HG03135 (cell line): ENCODE measurements at regions not wholly inside any gene's neighbourhood (a gene's known extent, or its start where the extent isn't known, plus 50 kb on each side); places are given as distances from the start of the nearest gene placed in this dataset.
"Not testable (repeated sequence)": the region's sequence is repeated elsewhere in the genome, so short reads cannot be mapped to it uniquely, and the experiment has no call there.

Source experiments
- ATAC-seq: cut with Tn5 transposase; IDR thresholded peaks from one replicate; pipeline ENCODE4 v1.9.1; 2021; ENCODE audit warnings: mild to moderate bottlenecking, moderate library complexity; ENCODE audit not compliant: unreplicated experiment

DNA sequence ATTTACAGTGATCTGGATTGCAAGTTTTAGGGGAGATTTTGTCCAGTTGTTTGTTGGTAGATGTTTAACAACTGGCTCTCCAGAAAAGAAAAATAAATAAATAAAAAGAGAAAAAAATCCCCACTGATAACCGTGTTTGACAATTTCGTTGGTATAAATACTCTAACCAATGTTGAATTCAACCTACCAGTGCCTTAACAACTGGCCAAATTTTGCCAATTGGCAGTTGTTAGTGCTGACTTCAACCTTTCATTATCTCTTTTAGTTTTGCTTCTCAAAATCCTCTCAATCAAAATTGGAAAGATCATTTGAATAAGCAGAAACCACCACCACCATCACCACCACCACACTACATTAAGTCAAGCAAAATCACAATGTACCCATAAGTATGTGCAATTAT is 490.3 kb downstream of the PIK3C3 start:
- no peak for ATAC-seq

DNA sequence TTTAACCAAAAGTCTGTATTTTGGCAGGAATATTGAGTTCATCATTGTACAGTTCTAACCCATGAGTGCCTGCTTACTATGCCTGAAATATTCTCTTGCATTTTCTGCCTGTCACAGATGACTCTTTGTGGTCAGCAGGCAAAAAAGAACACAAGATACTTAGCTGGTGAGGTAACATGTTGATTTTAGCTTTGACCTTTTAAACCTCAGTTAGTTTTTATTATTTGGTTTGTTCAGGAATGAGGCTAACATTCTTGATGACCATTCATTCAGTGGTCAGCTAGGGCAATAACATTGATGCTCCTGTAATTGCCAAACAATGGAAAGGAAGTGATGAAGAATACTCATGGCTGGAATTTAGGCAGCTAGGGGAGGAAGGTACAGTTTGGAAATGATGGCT is 491.2 kb downstream of the PIK3C3 start:
- ATAC-seq: no peak

DNA sequence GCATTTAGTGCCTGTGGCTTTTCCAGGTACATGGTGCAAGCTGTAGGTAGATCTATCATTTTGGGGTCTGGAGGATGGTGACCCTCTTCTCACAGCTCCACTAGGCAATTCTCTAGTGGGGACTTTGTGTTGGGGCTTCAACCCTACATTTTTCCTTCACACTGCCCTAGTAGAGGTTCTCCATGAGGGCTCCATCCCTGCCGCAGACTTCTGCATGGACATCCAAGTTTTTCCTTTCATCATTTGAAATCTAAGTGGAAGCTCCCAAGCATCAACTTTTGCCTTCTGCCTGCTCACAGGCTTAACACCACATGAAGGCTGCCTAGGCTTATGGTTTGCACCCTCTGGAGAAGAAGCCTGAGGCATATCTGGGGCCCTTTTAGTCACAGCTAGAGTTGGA is 492.7 kb downstream of the PIK3C3 start:
- no peak for ATAC-seq

DNA sequence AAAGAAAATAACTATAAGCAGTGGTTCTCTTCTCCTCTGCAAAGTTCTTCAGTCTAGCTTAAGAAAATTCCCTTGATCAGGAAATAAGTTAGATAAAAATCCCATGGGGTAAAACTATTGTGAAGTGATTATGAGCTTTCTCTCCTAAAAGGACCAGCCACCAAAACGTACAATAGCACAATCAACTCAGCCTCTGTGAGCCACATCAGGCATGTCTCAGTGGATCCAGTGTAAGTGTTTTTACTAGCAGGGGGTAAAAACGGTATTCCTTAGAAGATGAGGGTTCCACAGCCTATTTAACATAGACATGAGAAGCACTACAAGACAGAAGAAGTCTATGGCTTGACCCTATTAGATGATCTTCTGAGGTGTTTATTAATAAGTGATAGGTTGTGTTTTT is 503.2 kb downstream of the PIK3C3 start:
- no peak for ATAC-seq

DNA sequence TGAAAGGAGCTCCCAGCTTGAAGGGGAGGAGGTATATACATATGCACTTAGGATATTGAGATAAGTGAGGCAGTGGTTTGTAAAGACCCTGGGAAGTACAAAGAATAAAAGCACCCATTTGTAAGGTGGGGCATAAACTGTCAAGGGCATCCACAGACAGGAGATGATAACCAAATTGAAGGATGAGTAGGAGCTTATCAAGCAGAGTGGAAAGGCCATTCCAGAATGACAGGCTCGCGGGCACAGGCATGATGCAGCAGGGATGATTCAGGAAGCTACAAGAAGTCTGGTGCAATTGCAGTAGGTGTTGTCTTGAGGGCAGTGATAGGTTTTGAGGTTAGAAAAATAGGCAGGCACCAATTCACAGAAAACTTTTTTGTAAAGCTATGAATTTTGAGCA is 504.8 kb downstream of the PIK3C3 start:
- no peak for ATAC-seq

DNA sequence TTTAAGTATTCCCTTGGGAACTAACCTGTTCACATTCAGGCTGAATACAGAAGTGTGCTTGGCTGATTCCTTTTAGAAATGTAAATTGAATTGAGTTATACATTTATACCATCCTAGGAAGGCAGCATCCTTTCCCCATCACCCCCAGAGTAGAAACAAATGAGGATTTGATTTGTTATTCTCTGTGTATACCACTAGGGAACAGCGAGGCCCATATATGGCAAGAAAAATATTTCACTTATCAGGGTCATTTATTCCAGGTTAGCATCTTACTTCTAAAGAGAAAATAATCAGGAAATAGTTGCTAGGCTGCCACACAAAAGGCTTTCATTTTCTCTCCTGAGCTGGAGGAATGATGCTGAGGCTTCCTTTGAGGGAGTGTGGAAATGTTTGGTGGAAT is 516.9 kb downstream of the PIK3C3 start:
- no peak for ATAC-seq

DNA sequence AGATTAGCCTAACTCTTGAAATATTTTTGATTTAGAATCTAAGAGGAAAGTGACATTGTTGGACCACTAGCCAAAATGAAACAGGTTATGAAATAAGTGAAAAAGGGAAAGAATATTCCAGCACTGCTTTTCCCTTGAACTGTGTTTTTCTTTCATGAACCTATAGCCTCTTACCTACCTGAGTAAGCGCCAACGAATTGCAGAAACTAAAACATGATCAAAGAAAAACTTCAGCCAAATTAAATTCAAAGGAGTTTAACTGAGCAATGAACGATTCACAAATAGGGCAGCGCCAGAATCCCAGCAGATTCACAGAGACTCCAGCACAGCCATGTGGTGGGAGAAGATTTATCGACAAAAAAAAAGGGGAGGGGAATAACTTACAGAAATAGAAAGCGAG is 518.6 kb downstream of the PIK3C3 start:
- no peak for ATAC-seq

DNA sequence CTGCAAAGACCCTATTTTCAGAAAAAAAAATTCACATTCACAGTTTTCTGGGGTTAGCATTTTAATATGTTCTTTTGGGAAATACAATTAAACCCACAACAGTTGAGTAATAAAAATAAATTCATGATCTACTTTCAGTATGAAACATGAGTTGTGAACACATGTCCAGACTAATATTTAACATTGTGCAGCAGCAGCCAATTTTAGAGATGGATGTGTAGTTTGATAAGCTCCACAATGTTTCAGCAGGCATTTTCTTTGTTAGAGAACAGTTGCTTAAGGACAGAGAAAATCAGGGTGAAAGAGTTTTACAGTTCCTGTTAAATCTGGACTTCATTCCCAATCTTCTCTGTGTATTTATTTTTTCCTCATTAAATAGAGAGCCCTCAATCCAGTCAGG is 519.5 kb downstream of the PIK3C3 start:
- ATAC-seq: no peak

DNA sequence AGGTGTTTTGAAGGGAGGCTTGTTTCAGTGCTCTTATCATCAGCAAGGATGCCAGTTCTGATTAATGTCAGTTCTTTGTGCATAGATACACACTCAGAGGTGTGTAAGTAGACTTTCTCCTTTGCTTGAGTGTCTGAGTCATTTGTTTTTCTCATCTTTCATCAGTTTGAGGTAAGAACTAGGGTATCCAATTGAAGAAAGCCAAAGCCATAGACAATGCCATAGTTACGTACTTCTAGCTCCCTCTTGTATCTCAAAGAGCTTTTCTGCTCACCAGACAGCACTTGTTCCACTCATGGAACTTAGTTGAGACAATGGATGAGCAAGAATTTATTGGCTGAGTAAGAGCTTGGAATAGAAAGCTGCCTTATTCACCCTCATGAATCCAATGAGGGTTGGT is 520.1 kb downstream of the PIK3C3 start:
- ATAC-seq: no peak

DNA sequence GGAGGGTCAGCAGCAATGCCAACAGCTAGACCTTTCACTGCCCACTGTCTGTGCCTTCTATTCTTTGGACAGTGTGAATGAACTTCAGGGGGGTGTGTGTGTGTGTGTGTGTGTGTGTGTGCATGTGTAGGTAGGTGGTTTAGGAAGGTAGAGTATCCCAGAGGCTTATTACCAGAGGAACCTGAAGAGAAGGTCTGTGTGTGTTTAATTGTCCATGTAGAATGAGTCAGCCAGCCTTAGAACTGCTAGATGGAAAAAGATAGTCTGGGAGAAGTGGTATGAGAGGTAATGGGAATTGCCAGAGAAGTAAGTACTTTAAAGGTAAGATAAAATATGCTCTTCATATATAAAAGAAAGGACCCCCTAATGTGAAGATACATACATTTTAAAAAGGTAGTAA is 522.2 kb downstream of the PIK3C3 start:
- no peak for ATAC-seq

DNA sequence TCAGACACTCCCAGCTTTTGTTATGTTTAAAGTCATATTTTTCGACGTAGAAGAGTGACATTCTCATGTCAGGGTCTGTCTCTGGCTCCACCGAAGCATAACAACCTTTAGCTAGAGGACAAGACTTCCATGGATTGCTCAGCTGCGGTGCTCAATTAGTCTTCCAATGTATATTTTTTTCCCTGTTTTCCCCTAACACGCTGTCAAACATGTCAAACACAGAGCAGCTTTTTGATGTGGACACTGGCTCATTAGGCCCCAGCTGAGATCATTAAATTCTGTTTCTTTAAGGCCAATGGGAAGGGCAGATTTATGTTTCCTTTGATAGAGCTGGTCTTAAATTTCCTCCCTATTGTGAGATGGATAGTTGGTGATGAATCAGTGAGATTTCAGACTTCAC is 525.4 kb downstream of the PIK3C3 start:
- no peak for ATAC-seq

DNA sequence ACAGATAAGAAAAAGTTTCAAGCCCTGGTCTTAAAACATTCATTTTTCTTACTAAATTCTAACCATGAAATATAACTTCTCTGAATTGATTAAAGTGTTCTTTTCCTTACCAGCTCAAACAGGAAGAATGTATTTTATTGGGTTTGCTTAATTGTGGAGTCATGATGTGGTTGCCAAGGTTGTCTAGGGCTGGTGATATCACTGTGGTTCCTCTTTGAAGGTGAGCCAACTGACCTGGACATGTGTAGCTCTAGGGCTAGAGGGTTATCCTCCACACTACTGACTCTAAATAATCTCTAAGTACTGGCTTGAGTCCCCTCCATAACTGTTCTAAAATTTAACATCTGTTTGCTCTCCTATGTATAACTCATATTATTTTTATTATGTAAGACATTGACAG is 529.6 kb downstream of the PIK3C3 start:
- no peak for ATAC-seq

DNA sequence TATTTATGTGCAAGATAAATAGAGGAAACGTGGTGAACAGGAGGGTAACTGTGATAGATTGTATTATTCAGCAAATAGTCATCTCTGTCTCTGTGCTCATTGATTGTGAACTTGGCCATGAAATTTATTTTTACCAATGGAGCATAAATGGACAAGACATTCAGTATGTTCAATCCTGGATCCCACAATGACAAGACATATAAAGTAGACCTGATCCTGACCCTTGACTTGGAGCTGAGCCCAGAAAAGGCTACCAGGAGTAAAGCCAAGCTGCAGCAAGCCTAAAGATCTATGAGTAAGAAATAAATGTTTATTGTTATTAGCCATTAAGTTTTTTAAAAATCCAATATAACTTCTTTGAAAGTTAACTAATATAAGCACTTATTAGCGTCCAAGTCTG is 531.2 kb downstream of the PIK3C3 start:
- no peak for ATAC-seq

DNA sequence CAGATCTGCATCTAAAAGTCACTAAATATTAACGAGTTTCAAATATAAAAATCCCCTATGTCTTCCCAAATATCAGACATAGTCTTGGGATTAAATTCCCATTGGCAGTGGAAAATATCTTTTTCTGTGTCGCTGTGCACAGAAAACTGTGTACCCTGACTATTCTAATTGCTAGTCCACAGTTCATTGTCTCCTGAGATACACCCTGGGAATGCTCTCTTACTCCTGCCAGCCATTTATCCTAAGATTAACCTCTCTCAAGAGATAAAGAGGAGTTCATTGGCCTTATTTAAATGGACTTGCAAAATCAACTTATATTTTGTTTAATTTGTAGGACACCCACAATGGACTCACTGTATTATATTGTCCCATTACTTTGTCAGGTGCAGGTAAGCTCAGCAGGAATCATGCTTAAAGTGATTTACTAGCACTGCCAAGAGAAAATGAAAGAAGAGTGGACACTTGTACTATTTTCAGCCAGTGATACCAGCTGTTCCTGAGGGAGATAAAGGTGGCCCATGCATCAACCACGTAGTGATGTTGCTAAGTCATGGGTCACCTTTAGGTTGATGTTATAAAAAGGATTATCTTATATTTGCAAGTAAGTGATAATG is 553.8 kb downstream of the PIK3C3 start:
- no peak for ATAC-seq

DNA sequence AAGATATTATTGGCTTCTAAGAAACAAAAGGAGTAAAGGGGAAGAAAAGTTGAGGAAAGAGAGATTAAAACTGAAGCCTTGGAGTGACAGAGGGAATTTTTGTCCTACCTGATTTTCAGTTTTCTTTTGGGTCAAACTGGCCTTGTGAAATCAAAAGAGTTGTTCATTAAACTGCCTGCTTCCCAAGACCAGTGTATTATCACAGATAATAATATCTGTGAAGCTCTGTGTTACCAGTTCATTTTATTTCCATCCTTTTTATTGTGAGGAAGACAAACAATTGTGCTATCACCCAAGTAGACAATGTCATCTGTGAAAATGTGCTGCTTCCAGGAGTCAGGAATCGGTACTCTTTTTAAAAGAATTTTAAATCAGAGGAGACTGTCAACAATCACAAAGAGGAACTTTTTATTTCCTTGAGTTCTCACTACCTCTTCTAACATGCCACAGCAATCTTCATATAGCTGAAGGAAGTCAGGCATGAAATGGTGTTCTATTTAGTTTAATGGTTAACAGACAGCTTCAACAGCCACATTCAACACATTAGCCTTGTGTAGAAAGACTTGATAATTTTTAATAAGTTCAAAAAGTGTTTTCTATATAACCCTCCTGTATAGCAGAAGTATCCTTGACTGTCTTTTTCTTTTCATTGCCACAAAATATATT is 554.8 kb downstream of the PIK3C3 start:
- peak; percentile 94 for ATAC-seq

DNA sequence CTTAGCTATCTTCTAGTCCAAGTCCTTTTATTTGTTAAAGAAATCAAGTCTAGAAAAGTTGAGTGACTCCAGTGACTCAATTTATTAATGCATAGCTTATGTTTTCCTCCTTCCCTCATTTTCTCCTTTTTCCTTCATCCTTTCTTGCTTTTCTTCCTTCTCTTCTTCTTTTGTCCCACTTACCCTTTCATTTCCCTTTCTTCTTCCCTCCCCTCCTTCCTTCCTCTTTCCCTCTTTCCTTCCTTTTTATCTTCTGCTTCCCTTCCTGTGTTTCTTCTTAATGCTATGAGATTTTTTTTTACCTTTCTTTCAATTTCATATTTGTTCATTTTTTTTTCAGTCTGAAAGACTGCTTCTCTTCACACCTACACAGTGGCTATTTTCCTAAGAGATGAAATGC is 555.5 kb downstream of the PIK3C3 start:
- no peak for ATAC-seq

DNA sequence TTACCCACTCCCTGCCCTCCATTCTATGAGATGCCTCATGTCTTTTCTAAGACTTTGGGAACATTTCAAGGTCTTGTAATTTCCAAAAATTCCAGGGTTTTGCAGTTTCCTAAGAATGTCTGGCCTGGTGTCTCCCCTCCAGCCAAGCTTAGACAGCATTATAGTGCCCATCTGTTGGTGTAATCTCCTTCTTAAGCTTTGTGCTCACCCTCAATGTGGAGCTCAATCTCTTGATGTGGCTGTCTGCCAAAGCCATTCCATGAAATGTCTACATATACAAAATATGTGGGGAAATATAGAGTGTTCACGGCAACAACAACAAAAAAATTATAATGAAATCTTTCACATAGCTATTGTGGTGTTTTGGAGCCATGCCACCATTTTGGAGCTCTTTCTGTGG is 558.4 kb downstream of the PIK3C3 start:
- ATAC-seq: no peak

DNA sequence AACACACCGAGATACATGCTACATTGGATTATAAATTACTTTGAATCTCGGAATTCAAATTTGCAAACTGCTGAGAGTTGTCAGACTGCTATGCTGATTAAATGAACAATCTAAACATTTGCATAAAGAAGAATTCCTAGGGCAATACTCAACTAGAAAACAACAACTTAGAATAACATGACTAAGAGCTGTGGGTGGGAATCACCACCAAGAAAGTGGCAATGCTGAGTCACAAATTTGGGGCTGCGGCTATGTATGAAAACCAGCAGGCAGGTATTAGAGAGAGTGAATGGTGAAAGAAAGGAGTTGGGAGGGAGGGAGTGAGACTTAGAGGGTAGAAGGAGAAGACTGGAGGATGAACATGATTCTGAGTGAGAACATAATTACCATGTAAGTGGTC is 559.5 kb downstream of the PIK3C3 start:
- ATAC-seq: no peak

DNA sequence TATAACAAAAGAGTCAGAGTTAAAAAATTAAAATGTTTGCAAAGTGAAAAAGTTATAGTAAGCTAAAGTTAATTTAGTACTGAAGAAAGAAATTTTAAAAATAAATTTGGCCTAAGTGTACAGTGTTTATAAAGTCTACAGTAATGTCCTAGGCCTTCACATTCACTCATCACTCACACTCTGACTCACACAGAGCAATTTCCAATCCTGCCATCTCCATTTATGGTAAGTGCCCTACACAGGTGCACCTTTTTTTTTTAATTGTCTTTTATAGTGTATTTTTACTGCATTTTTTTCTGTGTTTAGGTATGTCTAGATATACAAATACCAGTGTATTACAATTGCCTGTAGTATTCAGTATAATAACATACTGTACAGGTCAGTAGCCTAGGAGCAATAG is 562.9 kb downstream of the PIK3C3 start:
- ATAC-seq: no peak

DNA sequence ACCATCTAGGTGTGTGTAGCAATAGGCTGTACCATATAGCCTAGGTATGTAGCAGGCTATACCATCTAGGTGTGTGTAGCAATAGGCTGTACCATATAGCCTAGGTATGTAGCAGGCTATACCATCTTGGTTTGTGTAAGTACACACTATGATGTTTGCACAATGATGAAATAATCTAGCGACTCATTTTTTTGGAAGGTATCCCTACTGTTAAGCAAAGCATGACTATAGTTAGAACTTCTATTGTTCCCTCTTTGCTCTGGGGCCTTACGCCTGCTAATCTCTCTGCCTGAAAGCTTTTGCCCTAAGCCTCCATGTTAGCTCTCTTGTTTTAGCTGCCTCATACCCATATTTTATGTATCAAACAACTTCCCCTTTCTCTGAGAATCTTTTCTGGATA is 563.3 kb downstream of the PIK3C3 start:
- ATAC-seq: not testable (repeated sequence)

DNA sequence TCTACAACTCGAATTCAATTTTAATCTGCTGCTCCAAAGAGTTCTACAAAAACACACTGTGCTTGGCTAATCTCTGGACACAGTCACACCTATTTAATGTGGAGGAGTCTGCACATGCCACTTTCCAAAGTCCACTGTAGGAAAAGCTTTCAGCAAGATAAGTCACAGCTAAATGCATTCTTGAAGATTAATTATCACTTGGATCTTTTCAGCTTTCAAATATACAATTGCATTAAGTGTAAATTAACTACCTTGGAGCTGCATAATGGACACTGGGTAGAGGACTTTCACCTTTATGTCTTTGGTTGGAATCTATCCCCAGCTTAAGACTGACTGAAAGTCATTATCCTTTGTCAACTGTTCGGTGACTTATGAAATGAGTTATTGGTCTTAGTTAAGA is 565.1 kb downstream of the PIK3C3 start:
- no peak for ATAC-seq

DNA sequence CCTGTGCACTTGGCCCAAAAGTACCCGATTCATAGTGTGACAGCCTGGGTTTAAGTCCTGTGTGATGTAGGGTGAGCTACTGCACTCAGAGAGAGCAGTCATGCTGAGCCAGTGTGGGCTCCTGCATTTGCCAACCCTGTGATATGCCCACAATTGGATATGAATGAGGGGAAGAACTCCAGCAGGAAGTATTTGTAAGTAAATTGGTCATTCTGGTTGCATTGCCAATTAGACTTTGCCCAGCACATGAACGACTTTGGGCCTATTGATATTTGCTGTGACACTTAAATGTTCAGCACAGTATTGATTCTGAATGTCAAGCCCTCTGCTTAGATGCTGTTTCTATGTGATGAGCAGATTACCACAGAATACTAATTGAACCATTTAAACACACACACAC is 570.9 kb downstream of the PIK3C3 start:
- no peak for ATAC-seq

DNA sequence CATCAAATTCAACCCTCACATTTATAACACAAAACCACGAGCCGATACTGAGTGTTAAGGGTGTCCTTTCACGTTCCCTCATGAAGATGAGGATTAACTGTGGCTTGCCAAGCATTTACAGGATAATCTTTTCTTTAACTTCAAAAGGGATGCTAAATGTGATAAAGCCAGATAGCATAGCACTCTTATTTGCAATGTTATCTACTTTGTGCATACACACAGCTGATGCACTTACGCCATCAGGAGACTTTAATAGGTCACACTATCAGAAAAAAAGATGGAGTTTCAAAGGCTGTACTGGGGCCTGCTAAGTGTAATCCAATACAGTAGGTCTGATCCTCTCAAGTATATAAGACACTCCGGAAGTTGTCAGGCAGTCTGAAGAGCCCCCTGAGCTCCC is 572.7 kb downstream of the PIK3C3 start:
- no peak for ATAC-seq
